ENCODE measurements at regions not wholly inside any gene's neighbourhood (a gene's known extent, or its start where the extent isn't known, plus 50 kb on each side); places are given as distances from the start of the nearest gene placed in this dataset.
"Not testable (repeated sequence)": the region's sequence is repeated elsewhere in the genome, so short reads cannot be mapped to it uniquely, and the experiment has no call there.

GRCh38 chr2:143839456-143839855 is 680.5 kb downstream of the ZEB2 start:
- TF ChIP-seq, protein P1, sequence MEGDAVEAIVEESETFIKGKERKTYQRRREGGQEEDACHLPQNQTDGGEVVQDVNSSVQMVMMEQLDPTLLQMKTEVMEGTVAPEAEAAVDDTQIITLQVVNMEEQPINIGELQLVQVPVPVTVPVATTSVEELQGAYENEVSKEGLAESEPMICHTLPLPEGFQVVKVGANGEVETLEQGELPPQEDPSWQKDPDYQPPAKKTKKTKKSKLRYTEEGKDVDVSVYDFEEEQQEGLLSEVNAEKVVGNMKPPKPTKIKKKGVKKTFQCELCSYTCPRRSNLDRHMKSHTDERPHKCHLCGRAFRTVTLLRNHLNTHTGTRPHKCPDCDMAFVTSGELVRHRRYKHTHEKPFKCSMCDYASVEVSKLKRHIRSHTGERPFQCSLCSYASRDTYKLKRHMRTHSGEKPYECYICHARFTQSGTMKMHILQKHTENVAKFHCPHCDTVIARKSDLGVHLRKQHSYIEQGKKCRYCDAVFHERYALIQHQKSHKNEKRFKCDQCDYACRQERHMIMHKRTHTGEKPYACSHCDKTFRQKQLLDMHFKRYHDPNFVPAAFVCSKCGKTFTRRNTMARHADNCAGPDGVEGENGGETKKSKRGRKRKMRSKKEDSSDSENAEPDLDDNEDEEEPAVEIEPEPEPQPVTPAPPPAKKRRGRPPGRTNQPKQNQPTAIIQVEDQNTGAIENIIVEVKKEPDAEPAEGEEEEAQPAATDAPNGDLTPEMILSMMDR (IDR thresholded peaks at IDR 0.05; ENCODE audit: insufficient read depth, low read depth, low read length, missing control alignments), result no peak
- no peak for DNase-seq (ENCODE audit: low read depth)
- H3K4me3 ChIP-seq (ENCODE audit: low read length), result no peak overlapping the region

DNA sequence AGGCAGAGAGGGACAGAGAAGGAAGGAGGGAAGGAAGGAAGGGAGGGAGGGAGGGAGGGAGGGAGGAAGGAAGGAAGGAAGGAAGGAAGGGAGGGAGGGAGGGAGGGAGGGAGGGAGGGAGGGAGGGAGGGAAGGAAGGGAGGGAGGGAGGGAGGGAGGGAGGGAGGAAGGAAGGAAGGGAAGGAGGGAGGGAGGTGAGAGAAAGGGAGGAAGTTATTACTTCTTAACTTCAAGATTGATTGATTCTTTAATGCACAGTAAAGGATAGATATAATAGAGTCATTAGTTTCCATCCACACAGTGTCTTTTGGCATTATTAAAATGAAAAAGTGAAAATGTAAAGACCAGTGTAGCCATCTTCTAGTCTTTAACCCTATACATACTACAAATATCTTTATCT is 682.9 kb downstream of the ZEB2 start:
- DNase-seq (ENCODE audit: low read depth); H3K4me3 ChIP-seq (ENCODE audit: low read length): not testable (repeated sequence)

DNA sequence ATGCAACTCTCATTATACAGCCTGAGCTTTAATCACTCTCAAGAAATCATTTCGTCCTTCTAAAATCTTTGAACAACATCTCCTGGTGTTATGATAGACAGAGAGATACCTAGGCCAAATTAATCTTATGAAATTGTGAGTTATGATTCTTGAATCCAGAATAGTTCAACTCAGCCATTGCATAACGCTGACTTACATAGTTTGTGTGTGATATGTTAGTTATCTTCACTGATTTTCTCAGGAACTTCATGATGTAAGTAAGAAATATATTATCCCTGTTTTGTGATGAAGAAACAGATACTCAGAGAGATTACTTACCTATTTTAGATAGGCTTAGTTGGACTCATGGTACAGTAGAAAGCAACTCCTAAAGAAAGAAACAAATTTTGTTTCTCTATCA is 684.4 kb downstream of the ZEB2 start:
- no peak overlapping the region for H3K4me3 ChIP-seq (ENCODE audit: low read length)
- no peak for DNase-seq (ENCODE audit: low read depth)
- TF ChIP-seq, protein P1 (IDR thresholded peaks at IDR 0.05; ENCODE audit: insufficient read depth, low read depth, low read length, missing control alignments), result no peak

DNA sequence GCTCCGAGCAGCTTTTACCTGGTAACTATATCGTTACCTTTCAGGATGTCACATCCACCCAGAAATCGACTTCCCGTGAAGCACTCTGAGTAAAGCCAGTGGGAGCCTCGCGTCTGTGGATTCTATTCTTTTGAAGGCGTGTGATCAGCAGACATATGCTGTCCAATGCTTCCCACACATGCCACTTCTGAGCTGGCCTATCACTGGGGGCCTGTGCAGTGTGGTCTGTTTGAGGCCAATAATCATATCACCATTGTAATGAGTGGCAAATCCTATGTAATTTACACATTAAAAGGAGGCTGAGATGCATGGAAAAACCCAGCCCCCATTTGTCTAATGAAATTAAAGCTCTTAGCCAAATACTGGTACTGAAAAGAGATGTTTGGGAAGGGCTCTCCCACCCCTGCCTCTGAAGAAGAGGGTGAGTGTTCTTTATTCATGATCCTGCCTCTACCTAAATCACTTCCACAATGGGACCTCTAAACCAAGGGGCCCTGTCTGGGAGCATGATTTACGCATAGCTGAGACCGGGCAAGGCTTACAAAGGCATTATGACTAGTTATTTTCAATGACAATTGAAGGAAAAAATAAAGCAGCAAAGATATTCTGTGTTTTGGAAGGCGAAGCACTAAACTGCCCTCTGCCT is 686.8 kb downstream of the ZEB2 start:
- no peak overlapping the region for H3K4me3 ChIP-seq (ENCODE audit: low read length)
- DNase-seq (ENCODE audit: low read depth), result no peak
- TF ChIP-seq, protein P1 (IDR thresholded peaks at IDR 0.05; ENCODE audit: insufficient read depth, low read depth, low read length, missing control alignments), result no peak

- H3K4me3 ChIP-seq (ENCODE audit: low read length), result no peak overlapping the region
- TF ChIP-seq, protein P1 (IDR thresholded peaks at IDR 0.05; ENCODE audit: insufficient read depth, low read depth, low read length, missing control alignments), result no peak
- no peak for DNase-seq (ENCODE audit: low read depth)
Measured at GRCh38 chr2:143830476-143830875, 689.4 kb downstream of the ZEB2 start.

GRCh38 chr2:143828763-143829537 is 691.0 kb downstream of the ZEB2 start:
- peak; percentile 9 for DNase-seq (ENCODE audit: low read depth)
- no peak overlapping the region for H3K4me3 ChIP-seq (ENCODE audit: low read length)
- TF ChIP-seq, protein P1 (IDR thresholded peaks at IDR 0.05; ENCODE audit: insufficient read depth, low read depth, low read length, missing control alignments), result no peak

DNA sequence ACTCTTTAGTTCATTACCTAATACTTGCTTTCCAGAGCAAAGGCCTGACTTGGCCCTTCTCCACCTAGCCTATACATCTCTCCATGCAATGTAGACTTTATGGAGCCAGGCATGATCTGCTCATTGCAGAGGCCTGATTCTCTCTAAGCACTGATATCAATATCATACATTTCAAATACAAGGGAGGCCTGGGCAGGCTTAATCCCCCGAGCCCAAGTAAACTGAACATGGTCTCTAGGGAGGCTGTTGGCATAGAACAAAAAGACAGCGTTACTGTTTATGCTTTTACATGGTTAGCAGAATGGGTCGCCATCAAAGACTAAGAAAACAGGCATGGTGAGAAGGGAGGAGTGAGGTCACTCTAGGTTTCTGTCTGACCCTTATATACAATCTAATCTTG is 695.1 kb downstream of the ZEB2 start:
- H3K4me3 ChIP-seq (ENCODE audit: low read length), result no peak overlapping the region
- TF ChIP-seq, protein P1 (IDR thresholded peaks at IDR 0.05; ENCODE audit: insufficient read depth, low read depth, low read length, missing control alignments), result no peak
- DNase-seq (ENCODE audit: low read depth), result no peak

All from epithelial cell of esophagus (primary cell).